HG03571 (cell line): ENCODE measurements at regions not wholly inside any gene's neighbourhood (a gene's known extent, or its start where the extent isn't known, plus 50 kb on each side); places are given as distances from the start of the nearest gene placed in this dataset.

Experiments used
- ATAC-seq: cut with Tn5 transposase; IDR thresholded peaks from one replicate; pipeline ENCODE4 v1.9.1; 2021; ENCODE audit not compliant: unreplicated experiment

- ATAC-seq, result no peak
These were observed 54.8 kb downstream of the NOG start for GRCh38 chr17:56648321-56648720.

- no peak for ATAC-seq
These were observed 55.3 kb downstream of the NOG start for GRCh38 chr17:56648806-56649205.

DNA sequence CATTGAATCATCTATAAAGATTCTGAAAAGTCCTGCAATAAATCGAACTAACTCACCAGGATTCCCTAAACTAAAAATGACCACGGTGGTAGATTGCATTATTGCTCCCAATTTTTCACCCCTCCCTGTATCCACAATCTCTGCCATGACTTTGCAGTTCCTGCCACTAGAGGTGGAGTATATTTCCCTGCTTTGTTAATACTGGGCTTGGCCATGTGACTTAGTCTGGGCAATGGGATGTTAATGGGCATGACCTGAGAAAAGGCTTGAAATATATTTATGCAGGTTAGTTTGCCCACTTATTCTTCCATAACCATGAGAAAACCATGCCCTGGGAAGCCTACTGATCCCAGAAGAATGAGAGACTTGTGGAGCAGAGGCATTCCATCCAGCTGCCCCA is 59.1 kb downstream of the NOG start:
- ATAC-seq, result no peak

- ATAC-seq, result peak; percentile 95
These were observed 60.4 kb downstream of the NOG start for GRCh38 chr17:56653877-56654276.

GRCh38 chr17:56656701-56657327 is 63.3 kb downstream of the NOG start:
- ATAC-seq, result no peak

- no peak for ATAC-seq
These were observed 65.1 kb downstream of the NOG start for GRCh38 chr17:56658648-56659047.

- no peak for ATAC-seq
These were observed 66.1 kb downstream of the NOG start for GRCh38 chr17:56659622-56660021.

DNA sequence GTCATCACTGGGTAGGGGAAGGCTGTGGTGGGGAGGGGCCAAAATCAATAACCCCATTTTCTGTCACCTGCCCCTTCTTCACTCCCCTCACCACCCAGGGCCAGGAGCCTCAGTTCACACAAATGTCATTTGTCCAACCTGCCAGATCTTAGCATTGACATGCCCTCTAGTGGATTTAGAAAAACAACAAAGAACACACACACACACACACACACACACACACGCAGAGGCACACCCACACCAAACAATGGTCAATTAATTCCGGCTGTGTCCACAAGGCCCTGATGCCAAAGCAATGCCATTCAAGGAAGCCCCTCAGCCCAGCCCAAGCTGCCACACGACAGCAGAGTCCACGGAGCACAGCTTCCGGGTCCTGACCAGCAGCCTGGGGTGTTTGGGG is 68.4 kb downstream of the NOG start:
- no peak for ATAC-seq

DNA sequence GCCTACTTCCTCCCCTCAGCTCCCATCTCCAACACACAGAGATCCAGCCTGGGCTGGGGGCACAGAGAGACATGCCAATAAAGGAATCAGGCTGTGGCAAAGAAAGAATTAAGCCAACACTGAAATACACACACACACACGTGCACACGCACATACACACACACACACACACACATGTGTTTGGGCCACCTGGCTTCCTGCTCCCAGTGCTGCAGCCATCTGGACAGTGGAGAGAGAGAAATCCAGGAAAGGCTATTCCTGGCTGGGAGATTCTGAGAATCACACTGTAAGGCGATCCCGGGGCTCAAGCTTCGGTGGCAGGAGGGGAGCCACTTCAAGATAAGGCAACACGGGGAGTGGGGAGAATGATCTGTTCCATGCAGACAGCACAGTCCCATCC is 72.4 kb downstream of the NOG start:
- no peak for ATAC-seq

- ATAC-seq, result no peak
These were observed 74.5 kb downstream of the NOG start for GRCh38 chr17:56667925-56668458.

DNA sequence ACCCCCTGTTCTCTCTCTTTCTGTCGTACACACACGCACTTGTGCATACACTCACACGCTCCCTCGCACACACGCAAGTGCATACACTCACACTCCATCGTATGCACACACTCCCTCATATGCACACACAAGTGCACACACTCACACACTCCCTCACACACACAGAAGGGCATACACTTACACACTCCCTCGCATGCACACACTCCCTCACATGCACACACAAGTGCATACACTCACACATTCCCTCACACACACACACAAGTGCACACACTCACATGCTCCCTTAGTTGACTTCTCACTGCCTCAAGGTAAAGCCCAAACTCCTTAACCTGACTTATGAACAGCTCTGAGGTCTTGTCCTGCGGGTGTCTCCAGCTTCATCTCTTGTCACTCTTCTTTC is 78.7 kb downstream of the NOG start:
- ATAC-seq, result no peak

DNA sequence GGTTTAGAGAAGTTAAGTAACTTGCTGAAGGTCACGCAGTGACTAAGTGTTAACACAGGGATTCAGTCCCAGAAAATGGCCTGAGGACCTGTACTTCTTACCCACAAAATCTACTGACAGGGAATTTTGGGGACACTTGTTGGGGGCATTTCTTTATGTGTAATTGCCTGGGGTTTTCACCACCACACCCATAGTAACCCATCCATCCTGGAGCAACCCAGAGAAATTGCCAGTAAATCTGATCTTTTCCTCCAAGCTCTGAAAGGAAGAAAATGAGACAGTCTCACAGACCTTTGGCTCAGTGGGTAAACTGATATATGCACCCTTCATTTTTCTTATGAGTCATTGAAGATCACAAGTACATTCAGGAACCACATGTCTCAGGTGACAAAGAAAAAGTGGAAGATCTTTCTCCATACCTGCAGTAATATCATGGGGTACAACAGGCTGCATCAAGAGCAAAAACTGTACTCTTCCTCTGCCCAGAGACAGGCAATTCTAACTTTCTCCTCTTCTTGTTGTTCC is 81.0 kb downstream of the NOG start:
- no peak for ATAC-seq

DNA sequence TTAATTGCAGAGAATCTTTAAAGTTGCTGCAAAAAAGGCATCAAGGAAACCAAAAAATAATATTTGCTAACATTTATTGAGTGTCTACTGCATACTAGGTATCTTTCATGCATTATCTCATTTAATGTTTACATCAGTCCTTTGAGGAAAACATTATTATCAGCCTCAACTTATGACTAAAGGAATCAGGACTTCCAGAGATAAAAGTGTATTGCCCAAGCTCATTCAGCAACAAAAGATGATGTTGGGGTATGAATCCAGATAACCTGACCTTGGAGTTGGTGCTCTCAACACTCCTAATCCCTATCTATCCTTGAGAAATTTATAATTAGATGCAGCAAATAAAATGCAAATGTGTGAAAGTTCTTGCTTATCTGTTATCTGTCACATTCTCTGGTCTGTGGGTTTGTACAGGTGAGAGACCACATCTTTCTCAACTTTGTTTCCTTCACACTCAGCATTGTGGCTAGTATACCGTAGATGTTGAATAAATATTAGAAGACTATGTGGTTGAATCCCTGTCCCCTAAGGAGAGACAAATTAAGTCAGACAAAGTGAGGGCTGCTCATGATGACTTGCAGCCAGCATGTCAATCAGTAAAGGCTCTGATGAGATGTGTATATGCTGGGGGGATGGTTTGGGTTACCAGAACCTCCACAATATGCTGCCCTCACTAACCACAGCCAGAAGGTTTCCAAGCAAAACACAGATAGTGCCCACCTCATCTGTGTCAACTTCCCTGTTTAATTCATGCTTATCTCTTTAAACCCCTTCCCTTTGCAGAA is 82.6 kb downstream of the NOG start:
- no peak for ATAC-seq

- no peak for ATAC-seq
These were observed 83.3 kb downstream of the NOG start for GRCh38 chr17:56676810-56677209.

- no peak for ATAC-seq
These were observed 85.0 kb downstream of the NOG start for GRCh38 chr17:56678249-56679114.

DNA sequence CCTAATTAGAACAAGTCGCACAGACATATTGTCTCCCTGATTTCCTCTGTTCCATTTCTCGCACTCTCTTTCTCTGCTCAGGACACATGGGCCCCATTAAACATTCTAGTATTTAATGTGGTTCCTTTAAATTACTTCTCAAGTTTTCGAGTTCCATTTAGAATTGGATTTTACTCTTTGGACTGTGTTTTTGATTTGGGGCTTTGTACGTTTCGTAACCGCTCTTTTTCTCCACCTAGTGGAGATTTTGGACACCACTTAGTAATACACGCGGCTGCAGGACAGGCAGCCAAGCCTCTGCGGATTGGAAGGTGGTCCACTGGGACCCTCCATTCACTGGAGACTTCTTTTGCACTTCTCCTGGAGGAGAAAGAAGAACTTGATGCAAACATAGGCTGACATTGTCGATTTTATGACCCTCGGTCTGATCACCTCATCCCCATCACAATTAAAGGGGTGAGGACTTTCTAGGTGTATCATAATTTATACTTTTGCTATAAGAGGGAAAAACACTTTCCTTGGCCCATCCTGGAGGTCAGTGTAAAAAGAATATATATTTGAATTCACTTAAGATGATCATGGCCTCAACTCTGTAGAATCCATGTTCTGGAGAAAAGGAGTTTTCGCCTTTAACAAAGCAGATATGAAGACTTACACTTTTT is 85.7 kb downstream of the NOG start:
- no peak for ATAC-seq

- ATAC-seq, result no peak
These were observed 86.4 kb downstream of the NOG start for GRCh38 chr17:56679777-56680422.

- ATAC-seq, result no peak
These were observed 87.2 kb downstream of the NOG start for GRCh38 chr17:56680676-56681075.

GRCh38 chr17:56681561-56682266 is 88.2 kb downstream of the NOG start:
- no peak for ATAC-seq

DNA sequence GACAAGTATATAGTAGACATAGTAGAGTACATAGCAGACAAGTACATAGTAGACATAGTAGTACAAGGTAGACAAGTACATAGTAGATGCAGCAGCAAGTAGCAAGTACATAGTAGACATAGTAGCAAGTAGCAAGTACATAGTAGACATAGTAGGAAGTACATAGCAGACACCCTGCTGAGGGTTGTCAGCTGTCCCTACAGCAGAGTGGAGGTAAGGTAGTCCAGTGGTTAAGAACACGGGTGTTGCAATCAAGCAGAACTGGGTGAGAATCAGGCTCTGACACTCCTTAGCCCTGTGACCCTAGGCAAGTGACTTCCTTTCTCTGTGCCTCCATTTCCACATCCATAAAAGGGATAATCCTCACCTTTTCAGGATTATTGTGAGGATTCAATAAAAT is 94.7 kb downstream of the NOG start:
- no peak for ATAC-seq
